ENCODE measurements at regions not wholly inside any gene's neighbourhood (a gene's known extent, or its start where the extent isn't known, plus 50 kb on each side); places are given as distances from the start of the nearest gene placed in this dataset.
"Not testable (repeated sequence)": the region's sequence is repeated elsewhere in the genome, so short reads cannot be mapped to it uniquely, and the experiment has no call there.

GRCh38 chr2:190742431-190742830 is 93.5 kb downstream of the NAB1 start:
- no peak for DNase-seq (ENCODE audit: extremely low read depth, low read depth)

DNA sequence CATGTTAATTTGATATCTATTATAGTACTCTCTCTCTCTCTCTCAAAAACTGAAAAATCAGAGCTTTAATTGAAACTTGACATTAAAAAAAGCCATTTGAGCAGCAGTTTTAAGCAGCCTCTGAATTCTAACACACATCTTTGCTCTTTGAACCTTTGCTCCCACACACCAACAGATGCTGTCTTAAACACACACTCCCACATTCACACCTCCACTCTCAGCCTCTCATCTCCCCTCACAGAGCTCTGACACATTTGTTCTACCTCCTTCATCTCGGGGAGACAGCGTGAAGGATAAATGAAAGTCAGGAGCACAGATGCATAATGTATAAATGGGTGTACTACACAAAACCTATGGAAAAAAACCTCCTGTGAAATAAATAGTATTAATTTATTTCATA is 95.2 kb downstream of the NAB1 start:
- DNase-seq (ENCODE audit: extremely low read depth, low read depth) = no peak

DNA sequence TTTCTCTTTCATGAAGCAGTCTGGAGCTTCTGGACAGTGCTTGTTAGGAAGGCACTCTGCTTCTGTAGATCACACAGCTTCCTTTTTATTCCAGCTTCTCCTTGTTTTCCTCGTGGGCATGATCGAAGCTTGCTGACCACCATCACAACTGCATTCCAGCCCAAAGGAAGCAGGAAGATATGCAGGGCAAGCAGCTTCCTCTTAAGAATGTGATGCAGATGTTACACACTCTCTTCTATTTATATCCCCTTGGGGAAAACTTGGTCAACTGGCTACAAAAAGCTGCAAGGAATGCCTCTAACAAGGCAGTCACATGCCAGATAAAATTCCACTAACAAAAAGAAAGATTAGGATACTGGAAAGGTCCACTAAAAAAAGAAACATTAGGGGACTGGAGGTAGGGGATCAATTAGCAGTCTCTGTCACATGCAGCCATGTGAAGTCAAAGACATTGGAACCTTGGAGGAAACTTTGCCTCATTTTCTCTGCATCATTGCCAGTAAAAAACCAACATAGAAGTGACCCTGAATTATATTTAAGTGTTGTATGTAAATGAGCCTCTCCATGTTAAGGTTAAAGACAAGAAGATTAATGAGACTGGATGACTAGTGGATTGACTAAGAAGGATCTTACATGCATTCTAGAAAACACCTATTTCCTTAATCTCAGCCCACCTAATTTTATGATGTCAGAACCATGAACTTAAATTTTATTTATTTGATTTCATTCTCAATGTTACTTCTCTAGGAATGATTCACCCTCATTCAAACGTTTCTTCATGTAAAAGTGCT is 98.3 kb downstream of the NAB1 start:
- no peak for DNase-seq (ENCODE audit: extremely low read depth, low read depth)

DNA sequence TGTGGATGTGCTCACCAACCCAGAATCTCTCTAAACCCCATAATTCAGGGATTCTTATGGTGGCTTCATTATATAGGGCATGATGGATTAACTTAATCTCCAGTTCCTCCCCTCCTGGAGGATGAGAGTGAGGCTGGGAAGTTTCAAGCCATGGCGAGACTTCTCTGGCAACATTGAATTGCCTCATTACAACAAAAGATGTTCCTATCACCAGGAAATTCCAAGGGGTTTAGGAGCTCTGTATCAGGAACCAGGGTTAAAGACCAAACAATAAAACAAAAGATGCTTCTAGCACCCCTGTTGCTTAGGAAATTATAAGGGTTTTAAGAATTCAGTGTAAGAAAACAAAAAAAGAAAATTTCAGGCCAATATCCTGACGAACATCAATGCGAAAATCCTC is 100.1 kb downstream of the NAB1 start:
- no peak for DNase-seq (ENCODE audit: extremely low read depth, low read depth)

- DNase-seq (ENCODE audit: extremely low read depth, low read depth) = no peak
Observed at GRCh38 chr2:190755772-190756415, 107.0 kb downstream of the NAB1 start.

- peak; percentile 38 for DNase-seq (ENCODE audit: extremely low read depth, low read depth)
Observed at GRCh38 chr2:190759749-190760213, 110.9 kb downstream of the NAB1 start.

DNA sequence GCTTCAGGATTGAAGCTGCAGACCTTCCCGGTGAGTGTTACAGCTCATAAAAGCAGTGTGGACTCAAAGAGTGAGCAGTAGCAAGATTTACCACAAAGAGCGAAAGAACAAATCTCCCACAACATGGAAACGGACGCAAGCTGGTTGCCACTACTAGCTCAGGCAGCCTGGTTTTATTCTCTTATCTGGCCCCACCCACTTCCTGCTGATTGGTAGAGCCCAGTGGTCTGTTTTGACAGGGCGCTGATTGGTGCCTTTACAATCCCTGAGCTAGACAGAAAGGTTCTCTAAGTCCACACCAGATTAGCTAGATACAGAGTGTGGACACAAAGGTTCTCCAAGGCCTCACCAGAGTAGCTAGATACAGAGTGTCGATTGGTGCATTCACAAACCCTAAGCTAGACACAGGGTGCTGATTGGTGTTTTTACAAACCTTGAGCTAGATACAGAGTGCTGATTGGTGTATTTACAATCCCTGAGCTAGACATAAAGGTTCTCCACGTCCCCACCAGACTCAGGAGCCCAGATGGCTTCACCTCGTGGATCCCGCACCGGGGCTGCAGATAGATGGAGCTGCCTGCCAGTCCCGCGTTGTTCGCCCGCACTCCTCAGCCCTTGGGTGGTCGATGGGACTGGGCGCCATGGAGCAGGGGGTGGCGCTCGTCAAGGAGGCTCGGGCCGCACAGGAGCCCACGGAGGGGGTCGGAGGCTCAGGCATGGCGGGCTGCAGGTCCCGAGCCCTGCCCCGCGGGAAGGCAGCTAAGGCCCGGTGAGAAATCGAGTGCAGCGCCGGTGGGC is 111.7 kb downstream of the NAB1 start:
- not testable (repeated sequence) for DNase-seq (ENCODE audit: extremely low read depth, low read depth)

DNA sequence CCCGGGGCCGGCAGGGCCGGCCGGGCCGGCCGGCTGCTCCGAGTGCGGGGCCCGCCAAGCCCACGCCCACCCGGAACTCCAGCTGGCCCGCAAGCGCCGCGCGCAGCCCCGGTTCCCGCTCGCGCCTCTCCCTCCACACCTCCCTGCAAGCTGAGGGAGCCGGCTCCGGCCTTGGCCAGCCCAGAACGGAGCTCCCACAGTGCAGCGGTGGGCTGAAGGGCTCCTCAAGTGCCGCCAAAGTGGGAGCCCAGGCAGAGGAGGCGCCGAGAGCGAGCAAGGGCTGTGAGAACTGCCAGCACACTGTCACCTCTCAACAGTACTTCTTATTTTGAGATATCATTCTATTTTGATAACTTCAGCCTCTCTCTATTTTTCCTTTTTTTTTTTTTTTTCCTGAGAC is 112.3 kb downstream of the NAB1 start:
- DNase-seq (ENCODE audit: extremely low read depth, low read depth) = not testable (repeated sequence)

GRCh38 chr2:190762566-190762965 is 113.7 kb downstream of the NAB1 start:
- DNase-seq (ENCODE audit: extremely low read depth, low read depth) = no peak

DNA sequence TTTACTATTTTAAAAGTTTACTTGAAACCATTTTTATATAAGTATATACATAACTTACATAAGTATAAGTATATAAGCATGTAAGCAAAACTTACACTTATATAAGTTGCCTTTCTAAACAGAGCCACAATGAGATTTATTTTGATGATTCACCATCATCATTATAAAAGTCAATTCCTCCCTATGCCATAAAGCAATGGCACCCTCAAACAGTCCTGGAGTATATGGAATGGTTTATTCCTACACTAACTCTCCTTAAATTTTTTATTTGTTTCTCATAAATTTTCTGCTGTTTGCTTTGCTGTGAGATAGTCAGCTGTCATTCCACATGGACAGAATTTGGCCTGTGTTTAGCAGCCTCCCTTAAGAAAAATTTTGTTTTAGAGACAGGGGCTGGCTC is 114.2 kb downstream of the NAB1 start:
- DNase-seq (ENCODE audit: extremely low read depth, low read depth) = no peak

DNA sequence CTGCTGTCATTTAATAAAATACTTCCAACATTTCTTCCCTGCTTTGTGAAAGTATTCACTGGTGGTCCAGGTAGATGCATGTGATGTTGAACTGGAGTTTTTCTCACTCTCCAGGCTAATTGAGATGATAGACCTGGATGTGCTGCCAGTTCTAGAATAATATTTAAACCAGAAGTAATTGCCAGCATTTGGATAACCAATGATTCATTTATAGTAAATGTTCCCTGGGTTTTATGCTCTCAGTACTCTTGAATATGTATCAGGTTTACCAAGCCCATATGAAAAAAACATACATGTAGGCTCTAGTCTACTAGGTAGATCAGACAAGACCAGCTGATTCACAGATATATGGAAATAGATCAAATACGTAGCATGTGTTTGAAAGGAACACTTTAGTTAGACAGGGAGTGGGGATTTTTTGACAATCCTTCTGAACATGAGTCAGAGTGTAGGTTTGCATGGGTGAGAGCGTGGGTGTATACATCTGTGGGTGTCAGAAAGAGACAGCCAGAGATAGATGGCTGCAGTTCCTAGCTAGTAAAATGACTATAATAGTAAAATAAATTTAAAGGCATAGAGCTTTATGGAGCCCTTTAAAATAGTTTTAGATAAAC is 115.1 kb downstream of the NAB1 start:
- DNase-seq (ENCODE audit: extremely low read depth, low read depth) = no peak

DNA sequence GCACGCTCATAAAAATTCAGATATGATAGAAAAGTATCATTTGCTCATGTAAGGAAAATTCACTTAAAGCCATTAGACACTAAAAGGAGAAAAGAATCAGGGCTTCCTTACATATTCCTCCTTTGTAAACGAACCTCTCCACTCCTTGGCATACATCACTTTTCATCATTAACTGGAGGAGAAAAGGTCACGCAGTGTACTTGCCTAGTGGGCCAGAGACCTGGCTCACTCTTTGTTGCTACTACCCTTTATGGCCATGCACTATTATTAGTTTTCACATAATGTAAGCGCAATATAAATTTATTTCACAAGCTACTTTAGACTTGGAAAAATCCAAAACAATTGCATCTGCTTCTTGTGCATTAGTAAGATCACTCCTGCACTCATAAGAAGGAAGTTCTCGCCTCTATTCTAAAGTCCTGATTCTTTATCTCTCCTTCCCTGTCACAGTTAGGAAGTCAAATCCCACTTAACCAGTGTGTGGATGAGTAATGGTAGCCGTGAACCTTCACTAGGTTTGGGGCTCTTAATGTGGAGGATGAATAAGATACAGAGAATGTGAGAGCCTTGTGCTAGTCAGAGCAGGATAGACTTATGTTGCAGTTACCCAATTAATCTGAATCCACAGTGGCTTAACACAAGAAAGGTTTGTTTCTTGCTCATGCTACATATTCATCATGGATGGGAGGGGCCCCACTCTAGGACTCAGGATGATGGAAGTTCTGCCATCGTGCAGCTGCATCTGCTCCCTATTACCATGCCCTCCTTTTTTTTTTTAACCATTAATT is 115.0 kb upstream of the GLS start:
- no peak for DNase-seq (ENCODE audit: extremely low read depth, low read depth)

GRCh38 chr2:190766174-190766572 is 114.4 kb upstream of the GLS start:
- DNase-seq (ENCODE audit: extremely low read depth, low read depth) = no peak

DNA sequence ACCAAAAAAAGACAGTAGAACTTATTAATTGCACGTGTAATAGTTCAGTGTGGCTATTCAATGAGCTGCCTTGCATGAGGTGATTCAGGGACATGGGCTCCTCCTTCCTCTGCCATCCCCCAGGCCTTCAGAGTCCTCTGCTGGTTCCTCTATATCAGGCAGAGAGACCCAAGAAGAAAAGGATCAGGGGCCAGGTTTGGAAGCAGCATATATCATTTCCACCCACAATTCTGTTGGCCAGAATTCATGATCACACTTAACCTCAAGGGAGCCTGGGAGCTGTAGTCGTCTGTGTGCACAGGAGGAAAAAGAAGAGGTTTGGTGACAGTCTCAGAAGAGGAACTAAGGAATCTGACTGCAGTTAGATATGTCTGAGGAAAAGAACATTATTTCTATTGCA is 114.0 kb upstream of the GLS start:
- DNase-seq (ENCODE audit: extremely low read depth, low read depth) = no peak

DNA sequence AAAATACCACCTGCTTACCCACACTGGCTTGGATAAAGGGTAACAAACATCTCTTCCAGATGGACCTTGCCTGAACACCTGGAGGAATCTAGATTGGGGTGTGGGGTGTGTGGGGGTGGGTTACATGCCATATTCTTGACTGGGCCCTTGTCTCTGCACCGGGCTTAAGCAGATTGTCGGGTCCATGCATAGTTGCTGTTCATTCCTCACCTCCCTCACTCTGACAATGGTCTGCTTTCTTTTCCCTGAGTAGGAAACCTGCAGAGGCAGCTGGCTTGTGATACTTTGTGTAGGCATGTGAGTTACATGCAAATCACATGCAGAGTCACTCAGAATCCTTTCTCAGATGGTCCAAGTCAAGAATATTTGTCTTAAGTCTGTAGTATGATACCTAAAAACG is 112.8 kb upstream of the GLS start:
- no peak for DNase-seq (ENCODE audit: extremely low read depth, low read depth)

- DNase-seq (ENCODE audit: extremely low read depth, low read depth) = no peak
Observed at GRCh38 chr2:190769258-190769657, 111.4 kb upstream of the GLS start.

- DNase-seq (ENCODE audit: extremely low read depth, low read depth) = no peak
Observed at GRCh38 chr2:190771726-190772125, 108.9 kb upstream of the GLS start.

DNA sequence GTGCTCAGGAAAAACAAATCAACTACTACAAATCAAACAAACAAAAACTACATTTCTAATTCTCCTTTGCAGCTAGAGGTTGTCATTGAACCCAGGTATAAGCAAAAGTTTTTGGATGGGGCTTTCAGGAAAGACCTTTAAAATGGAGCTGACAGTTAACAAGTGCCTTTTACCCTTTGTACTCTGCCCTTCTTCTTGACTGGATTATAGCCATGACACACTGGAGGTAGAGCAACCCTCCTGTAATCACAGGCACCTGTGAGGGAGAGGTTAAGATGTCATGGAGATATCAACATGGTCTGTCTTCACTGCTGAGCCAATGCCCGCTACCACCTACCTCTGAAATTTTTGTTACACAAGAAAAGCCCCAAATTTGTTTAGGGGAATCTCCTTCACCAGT is 100.0 kb upstream of the GLS start:
- DNase-seq (ENCODE audit: extremely low read depth, low read depth) = no peak

- DNase-seq (ENCODE audit: extremely low read depth, low read depth) = peak; percentile 47
Observed at GRCh38 chr2:190781604-190782198, 98.9 kb upstream of the GLS start.

- DNase-seq (ENCODE audit: extremely low read depth, low read depth) = no peak
Observed at GRCh38 chr2:190782264-190782663, 98.4 kb upstream of the GLS start.
